ENCODE measurements at regions not wholly inside any gene's neighbourhood (a gene's known extent, or its start where the extent isn't known, plus 50 kb on each side); places are given as distances from the start of the nearest gene placed in this dataset.

GRCh38 chr18:40558706-40559392 is 1396.2 kb upstream of the PIK3C3 start:
- no peak for DNase-seq (ENCODE audit: low read depth)

GRCh38 chr18:40555914-40556313 is 1399.1 kb upstream of the PIK3C3 start:
- DNase-seq (ENCODE audit: low read depth), result no peak

GRCh38 chr18:40553029-40553428 is 1402.0 kb upstream of the PIK3C3 start:
- no peak for DNase-seq (ENCODE audit: low read depth)

GRCh38 chr18:40546875-40547274 is 1408.2 kb upstream of the PIK3C3 start:
- no peak for DNase-seq (ENCODE audit: low read depth)

GRCh38 chr18:40534723-40535122 is 1420.3 kb upstream of the PIK3C3 start:
- no peak for DNase-seq (ENCODE audit: low read depth)

GRCh38 chr18:40532046-40532445 is 1423.0 kb upstream of the PIK3C3 start:
- no peak for DNase-seq (ENCODE audit: low read depth)

DNA sequence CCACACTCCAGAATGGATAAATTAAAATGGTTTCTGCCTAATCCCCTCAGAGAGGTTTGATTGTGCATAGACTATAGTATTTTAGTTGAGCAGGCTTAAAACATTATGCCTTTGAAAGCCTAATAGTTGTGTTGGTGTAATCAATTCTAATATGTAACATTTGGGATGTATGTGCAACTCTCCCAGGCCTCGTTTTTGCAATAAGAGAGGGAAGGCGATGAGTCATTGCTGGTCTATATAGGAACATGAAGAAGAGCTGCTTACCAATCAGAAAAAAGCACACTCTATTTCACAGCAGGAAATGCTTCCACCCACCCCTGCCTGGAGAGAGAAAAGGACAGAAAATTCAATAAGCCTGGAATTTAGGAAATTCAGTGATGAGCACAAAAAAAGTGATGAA is 1424.0 kb upstream of the PIK3C3 start:
- no peak for DNase-seq (ENCODE audit: low read depth)

- DNase-seq (ENCODE audit: low read depth), result no peak
Measured at GRCh38 chr18:40529478-40529877, 1425.6 kb upstream of the PIK3C3 start.

DNA sequence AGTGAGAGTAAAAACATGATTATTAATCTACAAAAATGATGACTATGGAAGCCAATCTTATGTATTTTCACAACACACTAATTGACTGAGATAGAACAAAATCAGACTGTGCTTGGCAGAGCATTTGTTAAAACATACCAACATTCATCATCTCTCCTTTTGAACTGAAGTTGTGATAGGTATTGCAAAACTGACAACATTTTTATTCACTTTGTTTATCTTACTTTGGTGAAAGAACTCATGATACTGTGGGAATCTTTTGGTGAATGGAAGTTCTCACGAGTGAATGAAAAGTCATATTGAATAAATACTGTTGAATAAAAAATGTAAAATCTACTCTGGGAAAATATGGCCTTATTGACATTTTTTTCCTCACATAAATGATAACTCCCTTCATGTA is 1430.2 kb upstream of the PIK3C3 start:
- no peak for DNase-seq (ENCODE audit: low read depth)

GRCh38 chr18:40523287-40523686 is 1431.7 kb upstream of the PIK3C3 start:
- no peak for DNase-seq (ENCODE audit: low read depth)

DNA sequence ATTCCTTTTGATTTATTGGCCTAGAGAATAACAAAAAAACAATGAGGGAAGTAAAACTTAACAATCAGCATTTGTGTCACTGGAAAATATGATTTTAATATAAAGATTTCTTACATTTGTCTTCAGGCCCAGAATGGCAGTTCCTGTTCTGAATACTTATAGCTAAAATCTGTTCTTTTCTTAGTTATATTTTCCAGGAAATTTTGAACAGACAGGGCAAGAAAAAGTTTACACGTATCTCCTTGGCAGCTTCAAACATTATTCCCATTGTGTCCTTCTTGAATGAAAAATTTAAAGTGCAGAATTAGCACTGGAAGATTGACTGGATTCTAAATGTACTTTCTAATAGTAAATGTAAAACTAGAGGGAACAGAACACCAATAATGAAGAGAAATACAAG is 1454.0 kb upstream of the PIK3C3 start:
- no peak for DNase-seq (ENCODE audit: low read depth)

GRCh38 chr18:40494603-40495002 is 1460.4 kb upstream of the PIK3C3 start:
- no peak for DNase-seq (ENCODE audit: low read depth)

GRCh38 chr18:40493316-40493715 is 1461.7 kb upstream of the PIK3C3 start:
- DNase-seq (ENCODE audit: low read depth), result no peak

GRCh38 chr18:40489301-40489700 is 1465.7 kb upstream of the PIK3C3 start:
- DNase-seq (ENCODE audit: low read depth), result no peak

GRCh38 chr18:40485318-40485717 is 1469.7 kb upstream of the PIK3C3 start:
- DNase-seq (ENCODE audit: low read depth), result no peak

DNA sequence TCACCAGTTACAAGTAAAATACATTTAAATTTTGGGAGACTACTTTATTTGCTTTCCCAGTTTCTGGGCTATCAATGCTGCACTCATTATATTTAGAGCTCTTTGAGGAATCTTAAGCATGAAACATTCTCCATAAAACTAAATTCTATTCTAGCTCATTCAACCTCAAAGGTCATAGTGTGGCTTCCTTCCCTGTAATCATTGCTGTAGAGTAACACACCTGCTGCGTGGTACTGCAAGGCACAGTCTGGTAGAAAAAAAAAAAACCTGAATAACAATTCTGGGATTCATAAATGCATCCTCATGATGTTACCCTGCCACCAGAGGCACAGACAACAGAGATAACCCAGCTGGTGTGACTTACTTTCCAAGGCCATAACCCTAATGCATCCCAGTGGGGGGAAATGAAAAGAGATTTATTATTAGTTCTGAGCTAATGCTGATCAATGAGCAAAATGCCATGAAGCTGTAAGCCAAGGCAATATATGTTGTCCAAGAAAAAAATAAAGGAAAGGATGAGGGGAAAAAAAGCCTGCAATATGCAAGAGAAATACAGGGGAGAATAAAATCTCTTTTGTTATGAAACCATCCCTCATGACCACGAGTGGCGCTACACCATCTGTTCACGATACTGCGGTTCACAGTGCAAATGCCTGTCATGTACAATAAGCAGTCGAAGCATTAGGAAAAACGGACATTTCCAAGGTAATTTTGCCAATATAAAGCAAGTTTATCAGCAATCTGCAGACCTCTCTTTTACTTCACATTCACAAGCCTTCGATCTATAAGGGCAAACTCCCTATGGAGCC is 1481.6 kb upstream of the PIK3C3 start:
- DNase-seq (ENCODE audit: low read depth), result no peak

DNA sequence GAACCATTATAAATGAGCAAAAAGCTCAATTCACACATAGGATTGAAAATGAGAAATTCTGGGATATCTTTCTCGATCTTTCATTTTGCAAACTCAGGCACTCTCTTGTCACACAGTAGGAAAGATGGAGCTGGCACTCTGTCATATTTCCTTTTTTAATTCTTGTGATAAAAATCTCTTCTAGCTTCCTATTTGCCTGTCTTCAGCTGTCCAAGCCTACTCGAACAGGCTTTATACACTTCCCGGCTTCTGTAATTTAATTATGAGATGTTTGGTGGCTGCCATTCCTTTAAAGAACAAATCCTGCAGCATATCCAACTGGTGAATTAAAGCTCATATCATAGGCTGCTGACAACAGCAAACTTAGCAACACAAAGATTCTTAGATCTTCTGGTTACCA is 1484.3 kb upstream of the PIK3C3 start:
- DNase-seq (ENCODE audit: low read depth), result no peak

- DNase-seq (ENCODE audit: low read depth), result no peak
Measured at GRCh38 chr18:40469851-40470250, 1485.2 kb upstream of the PIK3C3 start.

- no peak for DNase-seq (ENCODE audit: low read depth)
Measured at GRCh38 chr18:40469316-40469715, 1485.7 kb upstream of the PIK3C3 start.

GRCh38 chr18:40464032-40464431 is 1491.0 kb upstream of the PIK3C3 start:
- DNase-seq (ENCODE audit: low read depth), result no peak

- DNase-seq (ENCODE audit: low read depth), result no peak
Measured at GRCh38 chr18:40453903-40454302, 1501.1 kb upstream of the PIK3C3 start.

GRCh38 chr18:40452599-40452998 is 1502.4 kb upstream of the PIK3C3 start:
- DNase-seq (ENCODE audit: low read depth), result no peak

DNA sequence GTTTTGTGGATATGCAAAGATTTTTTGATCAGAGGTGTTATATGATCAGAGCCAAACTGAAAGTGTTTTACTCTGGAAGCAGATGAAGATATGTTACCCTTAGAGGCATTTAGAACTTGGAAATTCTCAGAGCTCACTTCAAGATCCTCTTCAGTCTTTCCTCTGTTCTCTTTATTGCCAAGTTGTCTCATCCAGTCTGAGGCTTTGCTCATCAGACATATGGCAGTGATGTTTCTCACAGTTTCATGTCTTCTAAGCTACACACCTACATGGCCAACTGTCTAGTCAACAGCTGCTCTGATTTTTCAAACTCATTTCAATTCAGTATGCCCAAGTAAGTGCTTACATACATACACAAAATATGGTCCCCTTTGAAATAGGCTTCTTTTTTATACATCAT is 1504.3 kb upstream of the PIK3C3 start:
- no peak for DNase-seq (ENCODE audit: low read depth)

- DNase-seq (ENCODE audit: low read depth), result no peak
Measured at GRCh38 chr18:40447820-40448219, 1507.2 kb upstream of the PIK3C3 start.

Data from fibroblast of gingiva (primary cell).